Peyer's patch (tissue), 4 donors: ENCODE measurements at regions not wholly inside any gene's neighbourhood (a gene's known extent, or its start where the extent isn't known, plus 50 kb on each side); places are given as distances from the start of the nearest gene placed in this dataset.

ENCODE experiments used
- CTCF ChIP-seq, 6 experiments: fragments of 450-650 bp in 4 of 6; fragments of 200-600 bp in 2 of 6; sonication (generic) in 1 of 6; IDR thresholded peaks; one replicate each; pipeline ENCODE4 v1.5.1; 2017 to 2019; ENCODE audit warnings: antibody characterized with exemption in 6 of 6, mild to moderate bottlenecking in 3 of 6, moderate library complexity in 1 of 6
- POLR2A ChIP-seq, 2 donors: fragments of 450-650 bp; IDR thresholded peaks; one replicate each; pipeline ENCODE4 v1.5.1; 2017; ENCODE audit warnings: antibody characterized with exemption in 2 of 2, mild to moderate bottlenecking in 2 of 2, moderate library complexity in 2 of 2

DNA sequence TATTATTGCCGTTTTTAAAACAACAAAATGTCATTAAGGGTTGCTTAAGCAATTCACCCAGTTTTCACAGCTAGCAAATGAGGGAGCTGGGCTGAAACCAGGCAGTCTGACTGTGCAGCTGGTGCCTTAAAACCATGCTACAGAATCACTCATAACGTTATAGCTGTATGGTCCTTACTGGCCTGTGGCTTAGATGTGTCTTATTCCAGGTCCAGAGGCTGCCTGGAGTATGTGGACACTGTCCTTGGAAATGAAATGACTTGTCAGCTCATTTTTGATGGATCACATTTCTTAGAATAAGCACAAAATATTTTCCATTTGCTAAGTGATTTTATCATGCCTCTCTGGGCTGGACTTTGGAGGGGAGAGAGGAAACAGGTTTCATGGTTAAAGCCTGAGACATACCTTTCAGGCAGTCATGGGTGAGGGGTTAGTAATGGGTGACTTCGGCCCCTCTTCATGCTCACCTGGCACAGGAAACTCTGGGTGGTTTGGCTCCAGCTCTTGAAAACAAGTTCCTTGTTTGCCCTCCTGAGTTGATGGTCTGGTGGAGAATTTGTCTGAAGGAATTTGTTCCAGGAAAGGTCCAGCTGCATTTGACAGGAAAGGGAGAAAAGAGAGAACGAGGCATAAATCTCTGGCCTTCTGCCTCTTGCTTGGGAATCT lies 823.2 kb downstream of the DHX35 start:
- TF ChIP-seq CTCF (IDR thresholded peaks at IDR 0.05) (no peak), POLR2A (IDR thresholded peaks at IDR 0.05) (no peak)
